HG02642 (cell line): ENCODE measurements at regions not wholly inside any gene's neighbourhood (a gene's known extent, or its start where the extent isn't known, plus 50 kb on each side); places are given as distances from the start of the nearest gene placed in this dataset.
"Not testable (repeated sequence)": the region's sequence is repeated elsewhere in the genome, so short reads cannot be mapped to it uniquely, and the experiment has no call there.

ENCODE experiments used
- ATAC-seq: cut with Tn5 transposase; IDR thresholded peaks from one replicate; pipeline ENCODE4 v1.9.1; 2021; ENCODE audit warnings: mild to moderate bottlenecking; ENCODE audit not compliant: unreplicated experiment, poor library complexity

- ATAC-seq: no peak
Observed at GRCh38 chr4:114226968-114227760, 247.7 kb upstream of the ARSJ start.

- ATAC-seq: no peak
Observed at GRCh38 chr4:114229706-114230105, 250.3 kb upstream of the ARSJ start.

GRCh38 chr4:114236171-114236769 is 256.8 kb upstream of the ARSJ start:
- no peak for ATAC-seq

GRCh38 chr4:114237997-114238396 is 258.6 kb upstream of the ARSJ start:
- no peak for ATAC-seq

- no peak for ATAC-seq
Observed at GRCh38 chr4:114249561-114249960, 270.1 kb upstream of the ARSJ start.

- ATAC-seq: no peak
Observed at GRCh38 chr4:114249976-114250375, 270.5 kb upstream of the ARSJ start.

- no peak for ATAC-seq
Observed at GRCh38 chr4:114250439-114250891, 271.0 kb upstream of the ARSJ start.

GRCh38 chr4:114251020-114251419 is 271.6 kb upstream of the ARSJ start:
- no peak for ATAC-seq

GRCh38 chr4:114252499-114252898 is 273.1 kb upstream of the ARSJ start:
- no peak for ATAC-seq

- ATAC-seq: no peak
Observed at GRCh38 chr4:114257501-114257900, 278.1 kb upstream of the ARSJ start.

GRCh38 chr4:114262421-114262820 is 283.0 kb upstream of the ARSJ start:
- not testable (repeated sequence) for ATAC-seq

GRCh38 chr4:114263233-114263632 is 283.8 kb upstream of the ARSJ start:
- no peak for ATAC-seq

GRCh38 chr4:114264452-114264851 is 285.0 kb upstream of the ARSJ start:
- no peak for ATAC-seq

GRCh38 chr4:114264877-114265291 is 285.4 kb upstream of the ARSJ start:
- no peak for ATAC-seq

GRCh38 chr4:114265342-114265741 is 285.9 kb upstream of the ARSJ start:
- ATAC-seq: no peak

- ATAC-seq: no peak
Observed at GRCh38 chr4:114267976-114268375, 288.5 kb upstream of the ARSJ start.

- ATAC-seq: no peak
Observed at GRCh38 chr4:114271031-114271430, 291.6 kb upstream of the ARSJ start.

GRCh38 chr4:114272226-114272625 is 292.8 kb upstream of the ARSJ start:
- no peak for ATAC-seq

- ATAC-seq: no peak
Observed at GRCh38 chr4:114273238-114273637, 293.8 kb upstream of the ARSJ start.

- ATAC-seq: no peak
Observed at GRCh38 chr4:114277690-114278089, 298.2 kb upstream of the ARSJ start.

GRCh38 chr4:114279066-114279465 is 299.6 kb upstream of the ARSJ start:
- no peak for ATAC-seq

- ATAC-seq: no peak
Observed at GRCh38 chr4:114279711-114280110, 300.3 kb upstream of the ARSJ start.
